Skin epidermis (tissue), 12 donors: ENCODE measurements at regions not wholly inside any gene's neighbourhood (a gene's known extent, or its start where the extent isn't known, plus 50 kb on each side); places are given as distances from the start of the nearest gene placed in this dataset.
A peak's percentile ranks its signal among the peaks of the same experiment; 100 is the strongest.
"Not testable (repeated sequence)": the region's sequence is repeated elsewhere in the genome, so short reads cannot be mapped to it uniquely, and the experiment has no call there.

ENCODE experiments used
- H3K27ac ChIP-seq, 21 experiments: fragments of 200-600 bp; sonication (generic) in 11 of 21; one replicate each; pipeline ENCODE4 v1.5.0; 2020; ENCODE audit warnings: mild to moderate bottlenecking in 3 of 21, inconsistent platforms in 2 of 21, moderate library complexity in 2 of 21
- H3K4me3 ChIP-seq, 7 experiments: fragments of 200-600 bp; sonication (generic) in 2 of 7; one replicate each; pipeline ENCODE4 v1.5.0; 2020; ENCODE audit warnings: inconsistent platforms in 2 of 7, mild to moderate bottlenecking in 2 of 7, moderate library complexity in 1 of 7

DNA sequence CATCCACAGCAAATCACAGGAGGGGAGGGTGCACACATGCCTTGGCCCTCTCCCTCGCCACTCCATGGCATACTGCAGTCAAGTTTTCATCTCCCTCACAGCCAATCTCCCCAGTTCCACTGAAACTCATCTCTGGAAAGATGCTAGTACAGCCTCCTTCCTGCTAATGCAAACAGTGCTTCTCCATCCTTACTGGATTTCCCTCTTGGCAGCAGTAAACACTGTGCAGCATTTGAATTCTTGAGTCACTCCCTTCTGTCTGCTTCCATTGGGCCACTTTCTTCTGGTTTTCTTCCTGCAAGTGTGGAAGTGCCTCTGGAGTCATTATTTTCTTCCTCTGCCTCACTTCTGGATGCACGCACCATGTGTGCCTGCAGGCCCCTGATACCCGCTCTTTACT, 460.3 kb downstream of the QKI start:
- H3K27ac ChIP-seq: no peak overlapping the region
- H3K4me3 ChIP-seq: no peak overlapping the region

DNA sequence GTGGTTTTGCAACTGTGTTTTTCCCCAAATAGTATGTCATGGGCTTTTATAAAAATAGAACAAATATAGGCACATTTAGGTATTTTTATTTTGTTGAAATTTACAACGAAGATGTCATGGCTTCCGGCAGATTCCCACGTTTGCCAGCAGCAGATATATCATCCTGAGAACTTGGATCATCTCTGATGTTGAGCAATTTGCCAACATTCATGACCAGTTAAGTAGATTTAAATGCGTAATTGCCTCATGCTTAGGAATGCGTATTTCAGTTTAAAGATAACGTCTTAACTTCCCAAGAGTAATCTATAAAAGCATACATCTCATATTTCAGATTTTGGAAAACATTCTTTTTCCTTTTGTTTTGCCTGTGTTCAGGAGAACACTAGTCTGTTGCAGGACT, 457.8 kb downstream of the QKI start:
- Histone ChIP-seq H3K27ac (no peak overlapping the region), H3K4me3 (no peak overlapping the region)

DNA sequence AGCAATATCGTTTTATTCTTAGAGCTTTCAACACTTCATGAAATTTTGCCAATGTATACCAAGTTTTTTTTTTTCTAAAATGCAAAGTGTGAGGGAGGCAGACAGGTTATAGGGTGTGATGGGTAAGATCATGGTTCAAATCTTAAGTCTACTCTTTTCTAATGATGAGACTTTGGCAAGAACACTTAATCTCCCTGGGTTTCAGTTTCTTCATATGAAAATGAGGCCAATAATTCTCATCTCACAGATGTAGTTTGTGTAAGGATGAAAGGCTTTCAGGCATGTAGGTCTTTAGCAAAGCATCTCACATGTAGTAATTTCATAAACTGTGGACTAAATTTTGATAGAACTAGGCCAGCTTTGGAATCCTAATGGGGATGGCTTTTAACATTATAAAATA, 457.1 kb downstream of the QKI start:
- Histone ChIP-seq H3K4me3 (no peak overlapping the region), H3K27ac (no peak overlapping the region)

DNA sequence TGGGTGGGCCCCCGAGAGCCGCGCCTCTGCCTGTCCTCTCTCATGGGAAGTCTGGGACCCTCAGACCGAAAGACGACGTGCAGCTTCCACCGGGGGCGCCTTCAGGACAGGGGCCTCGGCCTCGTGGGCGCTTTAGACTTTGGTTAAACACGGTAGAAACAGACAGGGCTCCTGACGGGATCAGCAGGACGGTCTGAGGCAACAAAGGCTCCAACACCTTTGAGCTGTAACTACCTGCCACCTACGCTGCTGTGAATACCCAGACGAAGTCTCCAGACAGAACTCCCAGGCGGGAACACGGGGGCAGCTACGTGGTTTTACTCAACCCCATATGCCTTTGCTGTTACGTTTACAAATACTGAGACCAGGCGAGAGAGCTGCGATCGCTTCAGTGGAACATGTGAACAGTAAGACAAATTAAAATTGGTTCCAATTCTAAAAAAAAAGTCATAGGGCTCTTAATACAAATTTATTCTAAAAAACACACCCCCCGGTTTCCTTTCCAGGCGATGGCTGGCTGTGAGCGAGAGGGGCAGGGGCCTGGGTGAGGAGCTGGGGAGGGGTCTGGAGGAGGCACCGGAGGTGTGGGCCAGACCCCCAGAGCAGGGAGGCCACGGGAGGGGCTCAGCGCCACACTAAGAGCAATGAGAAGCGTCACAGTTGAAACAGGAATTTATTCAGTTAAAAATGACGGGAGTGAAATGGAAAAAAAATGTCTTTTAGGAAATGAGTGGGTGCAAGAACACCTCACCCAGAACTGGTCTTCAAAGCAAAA, 453.2 kb downstream of the QKI start:
- no peak overlapping the region for H3K4me3 ChIP-seq

DNA sequence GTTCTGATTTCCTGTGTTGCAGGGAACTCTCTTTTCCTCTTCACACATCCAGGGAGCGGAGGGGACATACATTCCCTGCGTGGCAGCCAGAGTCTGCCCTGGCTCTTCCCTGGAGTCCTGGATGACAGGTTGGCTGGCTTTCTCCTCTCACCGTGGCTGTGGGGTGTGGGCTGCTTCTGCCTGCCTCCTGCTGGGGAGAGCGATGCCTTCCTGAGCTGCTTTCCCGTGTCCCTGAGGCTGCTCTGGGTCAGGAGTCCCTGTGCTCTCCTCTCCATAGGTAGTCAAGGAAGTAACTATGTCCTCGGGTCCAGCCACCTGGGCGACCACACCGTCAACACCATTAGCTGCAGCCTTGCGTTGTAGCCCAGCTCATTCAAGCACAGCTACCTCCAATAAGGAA, 451.7 kb downstream of the QKI start:
- no peak overlapping the region for H3K27ac ChIP-seq
- no peak overlapping the region for H3K4me3 ChIP-seq

More for the DNA sequence above, 453.2 kb downstream of the QKI start:
- H3K27ac ChIP-seq: no peak overlapping the region

DNA sequence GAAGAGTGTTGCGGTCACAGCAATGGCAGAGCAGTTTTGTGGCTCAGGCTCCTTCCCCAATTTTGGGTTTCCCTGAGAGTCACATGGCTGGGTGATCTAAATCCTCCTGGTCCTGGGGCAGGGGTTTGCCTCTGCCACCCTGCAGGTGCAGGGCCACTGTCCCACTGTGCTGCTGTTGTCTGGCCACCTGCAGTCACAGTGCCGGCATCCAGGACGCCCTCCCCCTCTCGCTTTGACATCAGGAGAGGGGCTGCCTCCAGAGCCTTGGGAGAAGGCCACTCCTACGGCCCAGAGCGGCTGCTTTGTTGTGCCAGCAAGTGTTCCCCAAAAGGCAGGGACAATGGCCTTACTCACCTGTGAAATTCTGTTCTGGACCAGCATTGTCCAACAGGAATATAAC, 449.0 kb downstream of the QKI start:
- no peak overlapping the region for H3K4me3 ChIP-seq
- no peak overlapping the region for H3K27ac ChIP-seq

DNA sequence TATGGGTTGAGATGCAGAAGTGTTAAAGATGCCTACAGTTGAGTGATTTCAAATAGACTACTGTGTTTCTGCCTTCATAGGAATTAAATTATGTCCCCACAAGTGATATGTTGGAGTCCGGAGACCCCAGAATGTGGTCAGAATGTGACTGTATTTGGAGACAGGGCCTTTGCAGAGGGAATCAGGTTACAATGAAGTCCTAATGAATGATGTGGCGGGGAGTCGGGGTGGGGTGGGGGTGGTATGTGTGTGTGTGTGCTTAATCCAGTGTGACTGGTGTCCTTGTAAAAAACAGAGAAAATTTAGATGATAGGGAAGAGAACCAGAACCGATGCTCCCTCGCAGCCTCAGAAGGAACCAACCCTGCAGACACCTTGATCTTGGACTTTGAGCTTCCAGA, 448.2 kb downstream of the QKI start:
- H3K4me3 ChIP-seq: no peak overlapping the region
- no peak overlapping the region for H3K27ac ChIP-seq

DNA sequence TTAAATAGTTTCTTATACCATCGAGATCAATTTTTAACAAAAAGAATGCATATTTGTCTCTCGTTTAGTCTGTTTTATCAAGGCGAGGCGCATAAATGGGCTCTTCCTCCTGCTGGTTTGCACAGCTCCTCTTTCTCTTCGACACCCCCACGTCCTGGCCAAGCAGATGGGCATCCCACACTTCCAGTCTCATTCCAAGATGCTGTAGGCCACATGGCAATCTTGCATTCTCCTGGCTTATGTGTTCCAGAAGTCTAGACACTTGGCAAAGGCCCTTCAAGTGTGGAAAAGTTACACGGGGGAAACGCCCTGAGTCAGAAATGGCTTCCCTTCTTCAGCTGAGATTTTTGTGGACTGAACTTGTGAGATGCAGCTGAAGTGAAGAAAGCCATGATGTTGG, 447.1 kb downstream of the QKI start:
- no peak overlapping the region for H3K4me3 ChIP-seq
- H3K27ac ChIP-seq: no peak overlapping the region

DNA sequence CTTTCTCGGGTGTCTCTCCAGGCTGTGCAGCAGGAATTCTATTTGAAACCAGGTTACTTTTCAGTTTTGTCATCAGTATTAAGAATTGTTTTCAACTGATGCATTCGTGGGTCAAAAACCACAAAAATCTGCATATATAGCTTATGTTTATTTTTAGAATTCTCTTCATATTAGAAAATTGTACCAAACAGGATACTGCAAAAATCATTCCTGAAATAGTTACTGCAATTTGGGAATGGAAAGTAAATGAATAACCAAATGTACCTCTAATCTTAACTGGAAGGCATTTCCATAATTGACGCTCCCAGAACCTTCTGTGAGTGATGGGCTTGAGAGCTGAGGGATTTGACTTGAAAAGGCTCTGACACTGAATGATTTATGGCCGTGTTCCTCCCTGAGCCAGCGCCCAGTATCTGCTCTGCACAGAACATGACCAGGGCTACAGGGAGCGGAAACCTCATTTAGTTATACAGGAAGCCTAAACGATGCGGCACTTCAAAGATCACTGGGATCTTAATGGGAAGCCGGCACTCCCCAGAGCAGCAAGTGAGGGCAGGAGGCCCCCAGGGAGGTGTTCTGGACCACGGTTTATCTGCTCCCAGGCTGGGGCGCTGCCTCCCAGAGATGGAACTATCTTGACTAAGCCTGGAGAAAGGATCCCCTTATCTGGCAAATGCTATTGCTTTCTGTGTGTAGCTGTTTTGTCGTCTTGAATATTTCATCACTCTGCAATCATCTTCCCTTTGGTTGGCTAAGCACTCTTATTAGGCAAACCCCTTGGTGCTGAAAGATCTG, 446.0 kb downstream of the QKI start:
- Histone ChIP-seq H3K4me3 (no peak overlapping the region), H3K27ac (no peak overlapping the region)

DNA sequence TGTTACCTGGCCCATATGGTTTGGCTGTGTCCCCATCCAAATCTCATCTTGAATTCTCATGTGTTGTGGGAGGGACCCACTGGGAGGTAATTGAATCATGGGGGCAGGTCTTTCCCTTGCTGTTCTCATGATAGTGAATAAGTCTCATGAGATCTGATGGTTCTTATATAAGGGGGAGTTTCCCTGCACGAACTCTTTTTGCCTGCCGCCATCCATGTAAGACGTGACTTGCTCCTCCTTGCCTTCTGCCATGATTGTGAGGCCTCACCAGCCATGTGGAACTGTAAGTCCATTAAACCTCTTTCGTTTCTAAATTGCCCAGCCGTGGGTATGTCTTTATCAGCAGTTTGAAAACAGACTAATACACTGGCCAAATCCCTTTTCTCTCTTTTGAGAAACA, 444.4 kb downstream of the QKI start:
- not testable (repeated sequence) for H3K27ac ChIP-seq, H3K4me3 ChIP-seq

DNA sequence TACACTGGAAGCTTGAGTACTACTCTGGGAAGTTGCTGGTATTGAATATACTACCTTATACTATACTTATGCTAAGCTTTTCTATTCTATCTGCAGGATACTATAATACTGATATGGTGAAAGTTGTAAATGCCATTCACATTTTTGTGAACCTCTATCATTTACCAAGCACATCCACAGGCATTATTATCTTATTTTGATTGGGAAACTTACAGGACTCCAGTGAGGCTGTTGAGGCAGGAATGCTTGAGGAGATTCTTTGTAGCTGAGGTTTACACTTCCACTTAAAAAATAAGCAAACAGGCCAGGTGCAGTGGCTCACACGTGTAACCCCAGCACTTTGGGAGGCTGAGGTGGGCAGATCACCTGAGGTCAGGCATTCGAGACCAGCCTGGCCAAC, 442.9 kb downstream of the QKI start:
- Histone ChIP-seq H3K27ac (no peak overlapping the region), H3K4me3 (no peak overlapping the region)

DNA sequence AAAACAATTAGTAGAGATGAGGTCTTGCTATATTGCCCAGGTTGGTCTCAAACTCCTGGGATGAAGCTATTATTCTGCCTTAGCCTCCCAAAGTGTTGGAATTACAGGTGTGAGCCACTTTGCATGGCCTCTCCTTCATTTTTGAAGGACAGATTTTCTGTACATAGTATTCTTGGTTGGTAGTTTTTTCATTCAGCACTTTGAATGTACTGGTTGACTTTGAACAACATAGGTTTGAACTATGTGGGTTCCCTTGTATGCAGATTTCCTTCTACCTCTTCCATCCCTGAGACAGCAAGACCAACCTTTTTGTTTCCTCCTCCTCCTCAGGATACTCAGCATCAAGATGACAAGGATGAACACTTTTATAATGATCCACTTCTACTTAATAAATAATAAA, 436.4 kb downstream of the QKI start:
- H3K27ac ChIP-seq: no peak overlapping the region
- H3K4me3 ChIP-seq: no peak overlapping the region

DNA sequence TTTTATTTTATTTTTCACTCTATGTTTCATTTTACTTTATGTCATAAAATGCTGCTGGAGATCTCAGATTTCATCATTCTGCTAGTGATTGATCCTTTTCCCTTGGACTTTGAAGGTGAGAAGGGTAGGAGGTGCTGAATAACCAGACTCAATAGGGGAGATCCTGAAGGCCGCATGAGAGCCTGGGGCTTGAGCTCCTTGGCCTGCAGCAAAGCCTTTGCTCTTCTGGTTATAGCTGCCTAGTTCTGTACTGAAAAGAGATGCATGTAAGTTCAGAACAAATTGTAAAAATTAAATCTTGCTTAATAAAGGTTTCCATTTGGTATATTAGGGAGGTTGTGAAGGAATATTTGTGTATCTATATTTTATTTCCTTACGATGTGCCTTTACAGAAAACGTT, 430.2 kb downstream of the QKI start:
- Histone ChIP-seq H3K4me3 (no peak overlapping the region), H3K27ac (no peak overlapping the region)

DNA sequence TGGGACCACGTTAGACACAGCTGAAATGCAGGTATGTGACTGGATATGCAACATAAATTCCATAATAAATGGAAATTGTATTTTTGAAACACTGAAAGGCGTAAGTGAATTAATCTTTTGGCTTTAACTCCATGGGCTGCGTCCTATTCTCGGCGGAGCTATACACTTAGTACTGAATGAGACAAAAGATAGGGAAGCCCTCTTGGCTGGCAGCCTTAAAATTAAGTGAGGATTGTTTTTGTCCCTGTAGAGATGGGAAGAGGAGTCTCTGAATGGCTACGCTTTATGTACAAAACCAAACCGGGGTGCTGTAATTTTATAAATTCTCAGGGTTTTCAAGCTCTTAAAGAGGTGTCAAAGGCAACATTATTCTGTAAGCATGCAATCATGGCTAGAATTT, 429.8 kb downstream of the QKI start:
- no peak overlapping the region for H3K4me3 ChIP-seq
- H3K27ac ChIP-seq: no peak overlapping the region

DNA sequence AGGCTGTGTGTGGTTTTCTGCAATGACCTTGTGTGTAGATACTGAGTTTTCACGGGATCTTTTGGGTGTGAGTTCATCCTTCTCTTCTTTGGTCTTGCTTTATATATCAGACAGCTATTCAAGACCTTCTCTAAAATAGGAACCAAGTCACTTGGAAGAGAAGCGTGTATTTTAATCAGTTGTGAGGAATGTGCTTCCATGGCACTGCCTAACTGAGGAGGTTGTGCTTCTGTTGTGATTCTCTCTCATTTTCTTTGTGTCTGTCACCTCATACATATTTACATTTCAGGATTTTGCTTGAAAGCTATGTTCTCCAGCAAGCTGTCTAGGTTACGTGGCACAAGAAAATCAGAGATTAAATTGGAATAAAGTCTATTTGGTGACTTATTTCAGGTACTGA, 428.7 kb downstream of the QKI start:
- no peak overlapping the region for H3K27ac ChIP-seq
- H3K4me3 ChIP-seq: no peak overlapping the region

DNA sequence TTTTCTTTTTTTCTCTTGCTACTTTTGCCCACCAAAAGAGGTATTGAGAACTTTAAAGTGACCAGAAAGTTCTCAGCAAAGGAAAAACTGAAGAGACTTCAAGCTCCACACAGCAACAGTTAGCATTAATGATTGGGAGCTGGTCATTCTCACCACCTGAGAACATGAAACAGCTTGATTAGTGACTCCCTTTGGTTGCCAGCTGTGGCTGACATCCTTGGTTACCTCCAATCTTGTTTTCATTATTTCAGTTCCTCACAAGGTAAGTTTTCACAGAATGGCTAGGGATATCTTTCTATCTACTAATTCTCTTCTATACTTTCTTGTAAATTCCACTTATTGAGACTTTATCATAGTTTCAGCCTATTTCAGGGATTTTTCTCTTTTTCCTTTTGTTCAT, 427.9 kb downstream of the QKI start:
- Histone ChIP-seq H3K27ac (no peak overlapping the region), H3K4me3 (no peak overlapping the region)

DNA sequence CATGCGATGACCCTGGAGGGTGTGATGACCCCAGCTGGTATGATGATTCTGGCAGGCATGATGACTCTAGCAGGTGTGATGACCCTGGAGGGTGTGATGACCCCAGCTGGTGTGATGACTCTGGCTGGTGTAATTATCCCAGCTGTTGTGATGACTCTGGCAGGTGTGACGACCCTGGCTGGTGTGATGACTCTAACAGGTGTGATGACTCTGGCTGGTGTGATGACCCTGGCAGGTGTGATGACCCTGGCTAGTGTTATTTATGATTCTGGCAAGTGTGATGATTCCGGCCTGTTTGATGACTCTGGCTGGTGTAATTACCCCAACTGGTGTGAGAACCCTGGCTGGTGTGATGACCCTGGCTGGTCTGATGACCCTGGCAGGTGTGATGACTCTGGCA, 427.2 kb downstream of the QKI start:
- Histone ChIP-seq H3K27ac (no peak overlapping the region), H3K4me3 (no peak overlapping the region)

DNA sequence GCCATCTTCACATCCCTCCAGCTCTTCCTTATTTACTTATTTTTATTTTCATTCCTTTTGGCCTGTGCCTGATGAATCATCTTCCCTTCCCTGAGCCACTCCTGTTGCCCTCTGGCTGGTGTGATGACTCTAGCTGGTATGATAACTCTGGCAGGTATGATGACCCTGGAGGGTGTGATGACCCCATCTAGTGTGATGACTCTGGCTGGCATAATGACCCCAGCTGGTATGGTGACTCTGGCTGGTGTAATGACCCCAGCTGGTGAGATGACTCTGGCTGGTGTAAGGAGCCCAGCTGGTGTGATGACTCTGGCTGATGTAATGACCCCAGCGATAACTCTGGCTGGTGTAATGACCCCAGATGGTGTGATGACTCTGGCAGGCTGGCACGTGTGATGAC, 426.8 kb downstream of the QKI start:
- H3K27ac ChIP-seq: no peak overlapping the region
- no peak overlapping the region for H3K4me3 ChIP-seq

DNA sequence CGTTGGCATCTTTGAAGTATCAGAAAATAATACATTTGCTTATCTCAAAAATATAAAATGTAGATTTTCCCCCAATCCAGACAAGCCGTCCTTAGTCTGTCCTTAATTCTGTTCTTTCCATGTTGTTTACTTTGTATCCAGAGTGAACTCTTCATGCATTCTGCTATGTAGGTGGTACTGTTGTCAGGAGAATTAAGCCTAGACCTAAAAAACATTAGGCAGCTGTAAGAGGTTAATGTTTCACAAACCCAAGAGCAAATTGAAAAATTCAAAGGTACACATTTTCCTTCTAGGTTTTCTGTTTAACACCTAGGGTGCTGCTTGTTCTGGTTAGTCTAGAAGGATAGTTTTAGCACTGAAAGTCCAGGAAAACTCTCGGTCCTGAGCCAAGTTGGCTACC, 426.4 kb downstream of the QKI start:
- Histone ChIP-seq H3K4me3 (no peak overlapping the region), H3K27ac (no peak overlapping the region)

DNA sequence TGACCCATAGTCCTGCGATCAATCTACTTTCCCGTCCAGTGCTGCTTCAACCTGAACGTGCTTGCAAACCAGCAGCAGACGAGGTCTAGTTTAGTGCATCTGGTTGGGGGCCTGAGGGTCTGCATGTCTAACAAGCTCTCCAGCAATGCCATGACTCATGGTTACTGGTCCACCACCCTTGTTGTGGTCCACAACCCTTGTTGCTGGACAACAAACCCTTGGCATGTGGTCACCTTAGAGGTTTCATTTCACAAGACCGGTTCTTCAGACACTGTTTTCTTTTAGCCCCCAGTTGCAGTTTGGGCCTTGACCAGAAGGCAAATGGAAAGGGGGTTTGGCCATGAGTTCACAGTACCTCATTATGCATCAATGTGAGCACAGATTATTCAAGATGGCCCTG, 424.8 kb downstream of the QKI start:
- Histone ChIP-seq H3K4me3 (no peak overlapping the region), H3K27ac (no peak overlapping the region)

DNA sequence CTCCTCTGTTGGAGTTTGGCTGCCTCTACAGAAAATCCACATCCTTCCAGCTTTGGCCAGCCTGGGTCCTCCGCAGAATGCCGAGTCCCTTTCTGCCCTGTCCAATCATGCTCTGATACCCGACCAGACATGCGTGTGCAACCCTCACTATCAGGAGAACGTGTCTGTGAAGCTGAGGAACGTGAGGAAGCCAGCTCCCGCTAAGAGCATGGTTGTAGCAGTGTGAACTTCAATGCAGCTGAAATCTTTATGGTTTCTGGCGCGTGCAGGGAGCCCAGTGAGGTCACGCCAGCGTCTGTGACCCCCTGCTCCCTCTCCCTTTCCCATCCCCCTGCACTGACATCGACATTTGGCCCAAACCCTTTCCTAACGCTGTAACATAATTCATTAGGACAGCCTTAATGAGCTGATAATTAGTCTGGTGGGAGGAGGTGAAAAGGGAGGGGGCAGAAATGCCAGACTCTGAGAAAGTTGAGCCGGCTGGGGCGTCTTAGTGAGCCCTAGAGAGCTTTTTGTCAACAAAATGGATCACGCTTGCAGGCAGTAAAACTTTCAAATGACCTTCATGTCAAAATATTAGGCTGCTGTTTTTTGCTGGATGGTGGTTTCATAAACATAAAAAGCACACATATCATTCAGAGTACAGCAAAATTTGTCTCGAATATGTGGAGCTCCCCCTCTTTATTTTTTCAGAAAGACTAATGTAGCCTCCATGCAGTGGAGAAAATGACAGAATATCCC, 423.3 kb downstream of the QKI start:
- Histone ChIP-seq H3K4me3 (no peak overlapping the region), H3K27ac (peak overlapping the region in 2 of 21 experiments; percentile 5 to 51)
